ENCODE measurements at regions not wholly inside any gene's neighbourhood (a gene's known extent, or its start where the extent isn't known, plus 50 kb on each side); places are given as distances from the start of the nearest gene placed in this dataset.

- TF ChIP-seq CTCF (conservative IDR thresholded peaks at IDR 0.05; ENCODE audit: low read depth, low read length) (no peak), EZH2 (IDR thresholded peaks at IDR 0.05; ENCODE audit: low read length, unreplicated experiment) (no peak), EZH2phosphoT487 (IDR thresholded peaks at IDR 0.05; ENCODE audit: borderline replicate concordance, low read length) (no peak)
Observed at GRCh38 chrX:5390376-5390775, 838.3 kb downstream of the NLGN4X start.
